HepG2 (cell line): ENCODE measurements at regions not wholly inside any gene's neighbourhood (a gene's known extent, or its start where the extent isn't known, plus 50 kb on each side); places are given as distances from the start of the nearest gene placed in this dataset.

Experiments
- ATAC-seq: fragments of 200-7000 bp; cut with Tn5 transposase; 3 replicates; pipeline ENCODE4 v1.9.1; 2020; ENCODE audit warnings: mild to moderate bottlenecking, moderate library complexity
- BruUV-seq: library from RNA; stranded (reverse); fragments of 400-500 nt; replicated peaks from 2 replicates; lab custom pipeline; 2021; lab: Mats Ljungman, UMichigan
- CTCF ChIA-PET: fragments of 300-600 bp; formaldehyde crosslinking; extraction: SDS; loops from one replicate; lab custom pipeline; 2021; ENCODE audit warnings: low total read pairs, inconsistent platforms, low intra/inter-chr PET ratio; lab: Yijun Ruan, JAX
- POLR2A ChIA-PET: fragments of 350-600 bp; sonication (Branson Sonifier 250); formaldehyde crosslinking; loops from one replicate; lab custom pipeline; 2020; ENCODE audit warnings: antibody characterized with exemption, inconsistent platforms; lab: Yijun Ruan, JAX
- DNase-seq: peaks from one replicate; pipeline ENCODE4 v3.0.0-alpha.2; 2015; ENCODE audit warnings: low spot score
- FAIRE-seq: peaks from 3 replicates; lab custom pipeline; 2011; peaks lifted over from hg19 to GRCh38; lab: Jason Lieb, UNC
- H2AFZ ChIP-seq: one replicate; pipeline ENCODE4 v1.6.1; 2011; ENCODE audit warnings: low read length, inconsistent platforms
- H3K27ac ChIP-seq: fragments of 300-600 bp; 3 replicates; pipeline ENCODE4 v1.8.0; 2011; ENCODE audit warnings: mixed run types, mild to moderate bottlenecking, mixed read lengths, low read length, inconsistent platforms; ENCODE audit not compliant: insufficient read depth; ENCODE audit errors: extremely low read length
- H3K27me3 ChIP-seq, 2 experiments: fragments of 200-600 bp in 1 of 2; 2 replicates in 1 of 2; 3 replicates in 1 of 2; pipeline versions ENCODE4 v1.6.0 to v1.8.0; 2011; ENCODE audit warnings: low read length in 2 of 2, mild to moderate bottlenecking in 2 of 2, moderate library complexity in 2 of 2, inconsistent platforms in 1 of 2; ENCODE audit not compliant: insufficient read depth in 2 of 2, control insufficient read depth in 1 of 2
- H3K36me3 ChIP-seq, 2 experiments: fragments of 200-600 bp in 1 of 2; replicated peaks in 1 of 2; 2 replicates in 1 of 2; 3 replicates in 1 of 2; pipeline versions ENCODE4 v1.5.1 to v1.8.0; 2011; ENCODE audit warnings: low read length in 2 of 2, inconsistent platforms in 1 of 2; ENCODE audit not compliant: insufficient read depth in 2 of 2, control insufficient read depth in 1 of 2
- H3K4me1 ChIP-seq: 2 replicates; pipeline ENCODE4 v1.5.1; 2012; ENCODE audit warnings: low read length, inconsistent platforms; ENCODE audit not compliant: insufficient read depth
- H3K4me2 ChIP-seq: 2 replicates; pipeline ENCODE4 v1.6.0; 2011; ENCODE audit warnings: low read depth, low read length, inconsistent platforms
- H3K4me3 ChIP-seq, 3 experiments: fragments of 200-600 bp in 1 of 3; sonication (generic), shearing (Covaris generic) in 1 of 3; replicated peaks in 1 of 3; 2 replicates each; pipeline ENCODE4 v1.5.1; 2011 to 2016; ENCODE audit warnings: low read length in 3 of 3, inconsistent platforms in 2 of 3, low read depth in 2 of 3, mild to moderate bottlenecking in 2 of 3, control low read depth in 1 of 3, mixed read lengths in 1 of 3; ENCODE audit not compliant: insufficient read depth in 1 of 3
- H3K79me2 ChIP-seq: one replicate; pipeline ENCODE4 v1.6.1; 2011; ENCODE audit warnings: low read length, inconsistent platforms; ENCODE audit not compliant: insufficient read depth
- H3K9ac ChIP-seq: 2 replicates; pipeline ENCODE4 v1.6.0; 2011; ENCODE audit warnings: mild to moderate bottlenecking, low read depth, low read length, inconsistent platforms; ENCODE audit not compliant: insufficient read depth
- H3K9me3 ChIP-seq: 2 replicates; pipeline ENCODE4 v1.5.1; 2012; ENCODE audit warnings: mild to moderate bottlenecking, low read length
- H4K20me1 ChIP-seq: 2 replicates; pipeline ENCODE4 v1.6.0; 2011; ENCODE audit warnings: inconsistent platforms, mild to moderate bottlenecking, low read length, moderate library complexity; ENCODE audit not compliant: insufficient read depth
- CEBPG ChIP-seq: IDR thresholded peaks from 2 replicates; pipeline ENCODE4 v1.6.1; 2016
- CREM ChIP-seq, 2 experiments: sonication (generic) in 1 of 2; formaldehyde crosslinking in 1 of 2; IDR thresholded peaks; 2 replicates each; pipeline versions ENCODE4 v1.4.0 to v1.6.1; 2016 to 2020; ENCODE audit warnings: antibody characterized with exemption in 1 of 2, mild to moderate bottlenecking in 1 of 2, missing genetic modification reagents in 1 of 2
- DNMT1 ChIP-seq: sonication (generic); formaldehyde crosslinking; IDR thresholded peaks from 2 replicates; pipeline ENCODE4 v1.5.1; 2020; ENCODE audit warnings: mild to moderate bottlenecking, missing genetic modification reagents
- IKZF1 ChIP-seq: fragments of 450-650 bp; IDR thresholded peaks from 2 replicates; pipeline ENCODE4 v1.7.1; 2016
- IRF2 ChIP-seq: IDR thresholded peaks from 2 replicates; pipeline ENCODE4 v1.6.1; 2018; ENCODE audit warnings: missing genetic modification reagents, missing compliant biosample characterization
- KLF15 ChIP-seq: sonication (generic); formaldehyde crosslinking; IDR thresholded peaks from 2 replicates; pipeline ENCODE4 v1.8.1; 2023; ENCODE audit warnings: borderline replicate concordance, mild to moderate bottlenecking, inconsistent platforms, missing genetic modification reagents, mixed read lengths
- MAFK ChIP-seq, 2 experiments: IDR thresholded peaks in 1 of 2; conservative IDR thresholded peaks in 1 of 2; 2 replicates each; pipeline ENCODE4 v1.6.1; 2011; ENCODE audit warnings: improper control_type of control experiment in 2 of 2, low read length in 2 of 2
- ZNF644 ChIP-seq: IDR thresholded peaks from 2 replicates; pipeline ENCODE4 v1.6.1; 2016; ENCODE audit warnings: low read depth
- ZNF883 ChIP-seq: sonication (generic); formaldehyde crosslinking; IDR thresholded peaks from 2 replicates; pipeline ENCODE4 v1.5.1; 2020; ENCODE audit warnings: mild to moderate bottlenecking, missing genetic modification reagents; ENCODE audit errors: not compliant biosample characterization
- WGBS: methylation state at CpG from one replicate; pipeline ENCODE4 v1.1.6; 2017; ENCODE audit warnings: low lambda C conversion rate; 5-methylcytosine and 5-hydroxymethylcytosine counted together
- in situ Hi-C: cut with HindIII; loops from 2 replicates; pipeline ENCODE4 v1.10.0; 2017; ENCODE audit warnings: low pct_unique_long_range_greater_than_20kb; ENCODE audit not compliant: extremely low pct_ligation_motif_present
- intact Hi-C: fragments of 100-400 bp; cut with micrococcal nuclease; formaldehyde crosslinking; loops from one replicate; pipeline ENCODE4 v1.10.0; 2022; ENCODE audit not compliant: unreplicated experiment
- TF ChIP-seq, protein P1 (sequence below): sonication (generic); formaldehyde crosslinking; IDR thresholded peaks from 2 replicates; pipeline ENCODE4 v1.9.0; 2021; ENCODE audit warnings: missing genetic modification reagents, mild to moderate bottlenecking, borderline replicate concordance
- TF ChIP-seq, protein P2 (sequence below): conservative IDR thresholded peaks from 2 replicates; pipeline ENCODE4 v1.6.1; 2018; ENCODE audit warnings: missing genetic modification reagents

DNA sequence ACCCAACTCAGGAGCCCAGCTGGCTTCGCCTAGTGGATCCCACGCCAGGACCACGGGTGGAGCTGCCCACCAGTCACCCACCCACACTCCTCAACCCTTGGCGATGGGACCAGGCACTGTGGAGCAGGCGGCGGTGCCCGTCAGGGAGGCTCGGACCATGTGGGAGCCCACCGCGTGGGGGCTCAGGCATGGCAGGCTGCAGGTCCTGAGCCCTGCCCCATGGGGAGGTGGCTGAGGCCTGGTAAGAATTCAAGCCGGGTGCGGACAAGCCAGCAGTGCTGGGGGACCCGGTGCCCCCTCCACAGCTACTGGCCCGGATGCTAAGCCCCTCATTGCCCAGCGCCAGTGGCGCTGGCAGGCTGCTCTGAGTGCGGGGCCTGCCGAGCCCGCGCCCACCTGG is 123.1 kb upstream of the LGSN start (continued):
- TF ChIP-seq ZNF883 = peak; percentile 28
- 0 out of 2 replicates have a peak, but pooled peaks have one; percentile 60 for TF ChIP-seq DNMT1
- TF ChIP-seq, protein P1, sequence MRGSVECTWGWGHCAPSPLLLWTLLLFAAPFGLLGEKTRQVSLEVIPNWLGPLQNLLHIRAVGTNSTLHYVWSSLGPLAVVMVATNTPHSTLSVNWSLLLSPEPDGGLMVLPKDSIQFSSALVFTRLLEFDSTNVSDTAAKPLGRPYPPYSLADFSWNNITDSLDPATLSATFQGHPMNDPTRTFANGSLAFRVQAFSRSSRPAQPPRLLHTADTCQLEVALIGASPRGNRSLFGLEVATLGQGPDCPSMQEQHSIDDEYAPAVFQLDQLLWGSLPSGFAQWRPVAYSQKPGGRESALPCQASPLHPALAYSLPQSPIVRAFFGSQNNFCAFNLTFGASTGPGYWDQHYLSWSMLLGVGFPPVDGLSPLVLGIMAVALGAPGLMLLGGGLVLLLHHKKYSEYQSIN (CRISPR knock-in tag) = no peak
- TF ChIP-seq IKZF1 = no peak
- TF ChIP-seq, protein P2, sequence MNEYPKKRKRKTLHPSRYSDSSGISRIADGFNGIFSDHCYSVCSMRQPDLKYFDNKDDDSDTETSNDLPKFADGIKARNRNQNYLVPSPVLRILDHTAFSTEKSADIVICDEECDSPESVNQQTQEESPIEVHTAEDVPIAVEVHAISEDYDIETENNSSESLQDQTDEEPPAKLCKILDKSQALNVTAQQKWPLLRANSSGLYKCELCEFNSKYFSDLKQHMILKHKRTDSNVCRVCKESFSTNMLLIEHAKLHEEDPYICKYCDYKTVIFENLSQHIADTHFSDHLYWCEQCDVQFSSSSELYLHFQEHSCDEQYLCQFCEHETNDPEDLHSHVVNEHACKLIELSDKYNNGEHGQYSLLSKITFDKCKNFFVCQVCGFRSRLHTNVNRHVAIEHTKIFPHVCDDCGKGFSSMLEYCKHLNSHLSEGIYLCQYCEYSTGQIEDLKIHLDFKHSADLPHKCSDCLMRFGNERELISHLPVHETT (CRISPR knock-in tag) = no peak
- no peak for TF ChIP-seq CREM (IDR thresholded peaks at IDR 0.05)
- no peak for TF ChIP-seq CREM (CRISPR knock-in tag; IDR thresholded peaks at IDR 0.05)

DNA sequence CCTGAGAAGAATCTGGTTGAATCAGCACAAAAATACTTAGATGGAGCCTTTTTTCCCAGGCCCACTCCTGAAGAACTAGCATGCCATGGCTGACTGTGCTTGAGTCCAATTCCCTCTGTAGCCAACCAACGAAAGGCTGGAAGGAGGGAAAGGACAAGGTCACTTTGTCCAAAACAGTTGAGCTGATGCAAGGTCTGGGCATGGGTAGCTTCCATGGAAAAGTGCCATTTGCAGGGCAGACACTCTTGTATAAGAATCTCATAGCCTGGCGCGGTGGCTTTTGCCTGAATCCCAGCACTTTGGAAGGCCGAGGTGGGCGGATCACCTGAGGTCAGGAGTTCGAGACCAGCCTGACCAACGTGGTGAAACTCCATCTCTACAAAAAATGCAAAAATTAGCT is 125.0 kb upstream of the LGSN start:
- CTCF ChIA-PET = no interaction called here
- intact Hi-C loops (no loop called here), in situ Hi-C loops (no loop called here)
- H4K20me1 ChIP-seq = no peaks in the 10 kb centered on the region
- TF ChIP-seq MAFK (conservative IDR thresholded peaks at IDR 0.05 in 1 of 2, IDR thresholded peaks at IDR 0.05 in 1 of 2; ENCODE audit: low read length in 2 of 2) (peak; percentile 18 to 28; a peak in 1 of 4 replicates), ZNF644 (CRISPR knock-in tag) (peak; percentile 42; the same call in 1 of the 2 replicates), KLF15 (no peak), IRF2 (CRISPR knock-in tag) (no peak), CEBPG (peak; percentile 21; the same call in 1 of the 2 replicates)
- H3K9me3 ChIP-seq = no peaks in the 10 kb centered on the region
- peaks cover 75% of the 10 kb centered on the region for H3K4me1 ChIP-seq
- no peaks in the 10 kb centered on the region for H3K36me3 ChIP-seq
- FAIRE-seq (no peak), DNase-seq (no peak), ATAC-seq (no peak)
- POLR2A ChIA-PET = no interaction called here
- WGBS = 88% methylated on average over 7 of the region's 7 CpGs
- no peak overlapping the region for H3K4me3 ChIP-seq
- no TSS peak for BruUV-seq
- no peak overlapping the region for H3K27ac ChIP-seq
- no peaks in the 10 kb centered on the region for H3K27me3 ChIP-seq
- no peak overlapping the region for H3K9ac ChIP-seq
- no peaks in the 10 kb centered on the region for H3K79me2 ChIP-seq
- no peak overlapping the region for H3K4me2 ChIP-seq
- H2AFZ ChIP-seq = no peak overlapping the region
